Activated CD4-positive, alpha-beta T cell treated with anti-CD3 and anti-CD28 coated beads, Interleukin-2, amount 10 ng/mL, durations not matched to agents 24 days and 14 days (primary cell): ENCODE measurements at regions not wholly inside any gene's neighbourhood (a gene's known extent, or its start where the extent isn't known, plus 50 kb on each side); places are given as distances from the start of the nearest gene placed in this dataset.

Source experiments
- DNase-seq: peaks from one replicate; pipeline ENCODE4 v3.0.0; 2022
- H3K27ac Mint-ChIP-seq: one replicate; pipeline ENCODE4 v1.8.0; 2022; ENCODE audit warnings: mild to moderate bottlenecking, mixed read lengths
- H3K27me3 Mint-ChIP-seq: one replicate; pipeline ENCODE4 v1.8.0; 2022; ENCODE audit warnings: mixed read lengths
- H3K36me3 Mint-ChIP-seq: one replicate; pipeline ENCODE4 v1.8.0; 2022; ENCODE audit warnings: low read depth, mild to moderate bottlenecking, mixed read lengths
- H3K4me1 Mint-ChIP-seq: one replicate; pipeline ENCODE4 v1.8.0; 2021; ENCODE audit warnings: mixed read lengths
- H3K4me3 Mint-ChIP-seq: one replicate; pipeline ENCODE4 v1.8.0; 2022; ENCODE audit warnings: mild to moderate bottlenecking, moderate library complexity, mixed read lengths
- H3K9me3 Mint-ChIP-seq: one replicate; pipeline ENCODE4 v1.8.0; 2021; ENCODE audit warnings: mixed read lengths
- intact Hi-C: fragments of 100-400 bp; cut with micrococcal nuclease; formaldehyde crosslinking; loops from one replicate; pipeline ENCODE4 v1.15.1; 2023

DNA sequence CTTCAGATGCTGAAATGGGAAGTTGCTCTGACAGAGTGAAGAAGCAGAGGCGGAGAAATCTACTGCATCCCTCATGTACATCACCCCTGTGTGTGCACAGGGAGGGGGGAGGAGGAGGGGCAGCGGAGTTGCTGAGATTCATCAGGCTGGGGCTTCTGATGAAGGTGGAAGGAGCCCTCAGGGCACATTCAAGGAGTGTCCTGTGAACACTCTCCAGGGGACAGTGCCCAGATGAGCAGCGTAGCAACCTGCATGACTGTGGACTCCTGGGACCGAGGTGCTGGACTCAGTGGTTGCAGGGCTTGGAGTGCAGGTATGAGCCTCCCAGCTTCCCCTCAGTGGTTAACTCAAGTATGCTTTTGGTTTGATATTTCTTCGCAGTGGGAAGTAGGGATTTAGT is 257.8 kb upstream of the B3GAT1 start:
- no peak overlapping the region for H3K27ac Mint-ChIP-seq
- H3K36me3 Mint-ChIP-seq: no peaks in the 10 kb centered on the region
- intact Hi-C loops: no loop called here
- no peak overlapping the region for H3K4me3 Mint-ChIP-seq
- no peak for DNase-seq
- peaks cover 6% of the 10 kb centered on the region for H3K27me3 Mint-ChIP-seq
- no peaks in the 10 kb centered on the region for H3K4me1 Mint-ChIP-seq
- H3K9me3 Mint-ChIP-seq: no peaks in the 10 kb centered on the region

DNA sequence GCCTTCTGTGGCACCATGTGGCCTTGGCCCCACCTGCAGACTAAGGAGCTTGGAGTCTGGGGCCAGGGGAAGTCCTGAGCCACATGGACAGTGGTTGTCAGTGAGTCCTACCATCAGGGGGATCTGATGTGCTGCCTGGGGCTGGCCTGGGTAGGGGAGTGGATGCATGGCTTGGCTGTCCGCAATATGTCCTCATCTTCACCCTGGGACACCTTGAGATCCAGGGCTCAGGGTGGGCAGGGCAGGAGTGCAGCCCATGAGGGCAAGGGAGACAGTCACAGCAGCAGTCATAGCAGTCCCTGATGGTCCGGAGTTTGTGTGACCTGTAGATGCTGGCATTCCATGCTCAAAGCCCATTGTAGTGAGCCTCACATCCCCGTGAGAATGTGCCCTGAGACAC is 256.8 kb upstream of the B3GAT1 start:
- no peak for DNase-seq
- Mint-ChIP-seq H3K27me3 (peaks cover 6% of the 10 kb centered on the region), H3K27ac (no peak overlapping the region)

DNA sequence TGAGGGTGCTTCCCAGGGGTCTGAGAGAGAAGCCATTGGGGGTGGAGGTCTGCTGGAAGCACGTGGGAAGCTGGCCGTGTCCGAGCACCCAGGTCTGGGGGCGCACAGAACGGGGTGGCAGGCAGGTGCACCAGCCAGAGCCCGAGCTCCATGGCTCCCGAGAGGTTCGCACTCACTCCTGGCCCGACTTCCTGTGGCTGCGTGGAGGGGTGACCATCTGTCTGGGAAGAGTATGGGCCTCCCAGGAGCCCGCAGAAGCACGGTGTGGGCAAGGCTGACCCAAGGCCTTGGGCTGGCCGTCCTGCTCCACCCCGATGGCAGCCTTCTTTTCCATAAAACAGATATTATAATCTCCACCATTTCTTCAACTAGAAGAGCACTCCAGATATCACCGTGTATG is 256.0 kb upstream of the B3GAT1 start:
- H3K27me3 Mint-ChIP-seq: peaks cover 6% of the 10 kb centered on the region
- H3K9me3 Mint-ChIP-seq: no peaks in the 10 kb centered on the region
- H3K4me3 Mint-ChIP-seq: no peak overlapping the region
- intact Hi-C loops: no loop called here
- no peaks in the 10 kb centered on the region for H3K4me1 Mint-ChIP-seq
- DNase-seq: no peak
- H3K36me3 Mint-ChIP-seq: no peaks in the 10 kb centered on the region
- H3K27ac Mint-ChIP-seq: no peak overlapping the region

More for the DNA sequence above, 256.8 kb upstream of the B3GAT1 start:
- H3K9me3 Mint-ChIP-seq: no peaks in the 10 kb centered on the region
- H3K36me3 Mint-ChIP-seq: no peaks in the 10 kb centered on the region
- H3K4me1 Mint-ChIP-seq: no peaks in the 10 kb centered on the region
- intact Hi-C loops: no loop called here
- H3K4me3 Mint-ChIP-seq: no peak overlapping the region

DNA sequence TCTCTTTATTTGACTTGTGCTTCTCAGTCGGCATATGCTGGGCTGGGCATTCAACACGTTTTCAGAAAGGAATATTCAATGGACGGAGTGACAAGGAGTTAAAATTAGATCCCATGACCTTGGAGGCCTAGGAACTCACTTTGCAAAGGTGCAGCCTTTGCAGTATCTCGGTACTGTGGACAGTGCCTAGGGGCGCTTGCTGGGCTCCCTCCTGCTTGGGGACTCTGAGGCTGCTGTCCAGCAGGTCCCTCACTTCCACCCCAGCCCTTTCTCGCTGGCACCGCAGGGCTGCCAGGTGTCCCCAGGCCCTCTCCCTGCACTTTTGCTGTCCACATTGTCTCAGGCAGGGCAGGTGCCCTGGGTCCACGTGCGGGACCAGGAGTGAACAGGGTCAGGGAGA is 255.5 kb upstream of the B3GAT1 start:
- peaks cover 6% of the 10 kb centered on the region for H3K27me3 Mint-ChIP-seq
- H3K4me1 Mint-ChIP-seq: no peaks in the 10 kb centered on the region
- DNase-seq: no peak
- H3K27ac Mint-ChIP-seq: no peak overlapping the region
- H3K9me3 Mint-ChIP-seq: no peaks in the 10 kb centered on the region
- intact Hi-C loops: no loop called here
- H3K36me3 Mint-ChIP-seq: no peaks in the 10 kb centered on the region
- H3K4me3 Mint-ChIP-seq: no peak overlapping the region

DNA sequence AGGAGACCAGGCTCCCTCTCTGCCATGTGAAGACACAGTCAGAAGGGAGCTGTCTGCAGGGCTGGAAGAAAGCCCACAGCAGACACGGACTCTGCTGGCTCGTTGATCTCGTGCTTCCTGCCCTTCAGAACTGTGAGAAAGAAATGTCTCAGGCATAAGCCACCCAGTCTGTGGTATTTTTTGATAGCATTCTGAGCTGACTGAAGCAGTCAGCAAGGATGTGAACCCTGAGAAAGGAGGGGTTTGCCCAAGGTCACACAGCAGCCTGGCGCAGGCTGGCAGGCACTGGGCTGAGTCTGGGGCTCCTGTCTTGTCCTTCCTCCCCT is 255.1 kb upstream of the B3GAT1 start:
- intact Hi-C loops: no loop called here
- Mint-ChIP-seq H3K36me3 (no peaks in the 10 kb centered on the region), H3K27ac (no peak overlapping the region)

DNA sequence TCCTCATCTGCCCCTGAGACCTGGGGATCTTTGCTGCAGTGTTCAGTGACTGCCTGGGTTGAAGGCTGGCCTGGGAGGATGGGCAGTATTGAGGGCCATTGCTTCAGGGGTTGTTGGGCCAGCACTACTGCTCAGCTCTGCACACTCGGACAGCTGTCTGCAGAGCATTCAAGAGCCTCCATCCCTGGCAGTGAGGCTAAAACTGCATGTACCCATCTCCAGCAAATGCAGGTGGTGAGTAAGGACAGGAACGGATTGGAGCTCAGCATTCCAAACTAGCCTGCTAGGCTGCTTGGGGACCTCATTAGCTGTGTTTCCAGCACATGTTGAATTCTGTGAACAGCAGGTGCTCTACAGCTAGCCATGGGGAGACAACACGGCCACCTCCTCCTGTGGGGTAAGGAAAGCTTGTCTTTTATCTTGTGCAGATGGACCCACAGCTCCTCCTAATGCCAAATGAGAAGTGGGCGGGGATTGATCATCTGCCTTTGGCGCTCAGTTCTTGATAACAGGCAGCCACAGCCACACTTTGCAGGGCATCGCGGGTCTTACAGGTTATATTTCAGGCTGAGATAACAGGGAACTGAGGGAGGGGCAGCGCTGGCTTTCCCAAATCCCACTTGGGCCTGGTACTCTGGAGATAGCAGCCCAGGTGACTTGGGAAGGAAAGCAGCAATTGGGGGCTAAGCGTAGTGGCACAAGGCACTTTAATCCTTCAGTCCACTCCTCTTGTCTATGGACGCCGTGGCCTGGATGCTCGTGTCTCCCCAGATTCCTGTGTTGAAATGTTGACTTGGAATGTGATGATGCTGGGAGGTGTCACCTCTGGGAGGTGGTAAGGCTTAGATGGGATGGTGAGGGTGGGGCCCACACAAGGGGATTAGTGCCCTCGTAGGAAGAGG is 254.5 kb upstream of the B3GAT1 start:
- DNase-seq: no peak
- Mint-ChIP-seq H3K9me3 (no peaks in the 10 kb centered on the region), H3K4me1 (no peaks in the 10 kb centered on the region), H3K36me3 (no peaks in the 10 kb centered on the region), H3K4me3 (no peak overlapping the region), H3K27ac (no peak overlapping the region), H3K27me3 (peaks cover 6% of the 10 kb centered on the region)
- intact Hi-C loops: no loop called here

More for the DNA sequence above, 255.1 kb upstream of the B3GAT1 start:
- Mint-ChIP-seq H3K27me3 (peaks cover 6% of the 10 kb centered on the region), H3K4me3 (no peak overlapping the region), H3K4me1 (no peaks in the 10 kb centered on the region), H3K9me3 (no peaks in the 10 kb centered on the region)
- no peak for DNase-seq

DNA sequence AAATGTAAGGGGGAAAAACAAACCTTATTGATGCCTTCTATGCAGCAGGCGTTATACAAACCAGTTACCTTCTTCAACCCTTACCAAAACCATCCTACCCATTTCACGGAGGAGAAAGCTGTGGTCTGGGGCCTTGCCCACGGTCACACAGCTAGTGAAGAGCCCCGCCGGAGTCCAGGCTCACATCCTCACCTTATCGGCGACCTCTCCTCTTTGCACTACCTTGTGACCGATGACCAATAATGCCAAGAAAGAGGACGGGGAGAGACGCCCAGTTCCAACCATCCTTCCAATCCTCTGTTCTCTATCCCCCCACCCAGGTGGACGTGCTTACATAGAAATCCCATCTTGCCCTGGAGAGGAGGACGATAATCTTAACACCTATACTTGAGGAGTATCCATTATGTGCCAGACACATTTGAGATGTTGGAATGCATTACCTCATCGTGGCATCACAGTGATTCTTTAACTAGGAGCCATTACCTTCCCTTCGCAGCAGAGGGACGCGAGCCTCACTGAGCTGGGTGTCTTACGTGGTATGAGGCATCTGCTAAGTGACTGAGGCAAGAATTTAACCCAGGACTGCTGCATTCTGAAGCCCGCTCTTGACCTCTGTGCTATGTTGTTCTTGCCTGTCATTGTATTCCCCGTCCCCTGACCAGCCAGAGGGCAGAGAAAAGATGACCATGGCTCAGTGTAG is 253.7 kb upstream of the B3GAT1 start:
- Mint-ChIP-seq H3K4me1 (no peaks in the 10 kb centered on the region), H3K27ac (no peak overlapping the region), H3K9me3 (peaks cover 1% of the 10 kb centered on the region), H3K36me3 (no peaks in the 10 kb centered on the region), H3K4me3 (no peak overlapping the region), H3K27me3 (peaks cover 2% of the 10 kb centered on the region)
- intact Hi-C loops: no loop called here
- DNase-seq: no peak

DNA sequence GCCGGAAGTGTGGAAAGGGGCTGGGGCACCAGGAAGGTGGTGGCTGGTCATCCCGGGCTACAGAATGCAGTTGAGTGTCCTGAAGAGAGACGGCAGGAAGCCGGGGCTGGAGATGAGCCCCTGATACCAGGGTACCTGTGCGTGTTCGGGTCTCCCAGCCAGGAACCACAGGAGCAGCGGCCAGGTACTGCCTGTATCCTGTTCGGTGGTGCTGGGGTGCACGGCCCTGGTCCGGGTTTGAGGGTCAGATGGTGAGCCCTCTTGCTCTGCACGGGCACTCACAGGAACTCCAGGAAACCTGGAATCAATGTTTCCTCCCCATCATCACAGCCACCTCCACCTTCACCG is 253.1 kb upstream of the B3GAT1 start:
- Mint-ChIP-seq H3K4me1 (no peaks in the 10 kb centered on the region), H3K9me3 (peaks cover 3% of the 10 kb centered on the region), H3K27ac (no peak overlapping the region), H3K27me3 (no peaks in the 10 kb centered on the region), H3K4me3 (no peak overlapping the region), H3K36me3 (no peaks in the 10 kb centered on the region)
- intact Hi-C loops: no loop called here
- DNase-seq: no peak

DNA sequence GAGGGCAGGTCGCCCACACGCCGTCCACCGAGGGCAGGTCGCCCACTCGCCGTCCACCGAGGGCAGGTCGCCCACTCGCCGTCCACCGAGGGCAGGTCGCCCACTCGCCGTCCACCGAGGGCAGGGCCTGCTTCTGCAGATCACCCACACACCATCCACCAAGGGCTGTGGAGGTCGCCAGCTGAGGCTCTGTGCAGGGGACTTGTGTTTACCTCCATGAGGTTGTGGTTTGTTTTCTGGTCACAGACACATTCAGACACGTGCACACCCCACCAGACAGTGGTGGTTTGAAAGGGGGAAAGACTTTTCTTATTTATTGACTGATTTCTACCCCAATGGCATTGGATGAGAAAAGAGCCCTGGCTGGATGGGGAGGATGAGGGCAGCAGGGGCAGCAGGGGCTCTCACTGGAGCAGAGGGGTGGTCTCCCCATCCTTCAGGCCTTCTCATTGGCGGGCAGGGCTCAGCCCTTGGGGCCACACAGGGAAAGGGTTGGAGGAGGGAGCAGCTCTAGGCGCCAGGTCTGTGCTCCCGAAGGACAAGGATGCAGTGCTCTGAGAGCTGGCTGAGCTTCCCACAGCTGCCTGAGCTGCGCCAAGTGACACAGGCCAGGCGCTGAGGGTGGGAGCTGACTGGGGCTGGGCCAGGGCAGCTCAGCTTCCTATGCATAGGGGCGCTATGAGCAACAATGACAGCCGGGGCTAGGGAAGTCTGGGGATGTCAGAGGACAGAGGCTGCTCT is 252.6 kb upstream of the B3GAT1 start:
- H3K4me1 Mint-ChIP-seq: no peaks in the 10 kb centered on the region
- no peaks in the 10 kb centered on the region for H3K27me3 Mint-ChIP-seq
- H3K27ac Mint-ChIP-seq: no peak overlapping the region
- intact Hi-C loops: no loop called here
- H3K36me3 Mint-ChIP-seq: no peaks in the 10 kb centered on the region
- no peak overlapping the region for H3K4me3 Mint-ChIP-seq
- DNase-seq: no peak
- H3K9me3 Mint-ChIP-seq: peaks cover 3% of the 10 kb centered on the region

DNA sequence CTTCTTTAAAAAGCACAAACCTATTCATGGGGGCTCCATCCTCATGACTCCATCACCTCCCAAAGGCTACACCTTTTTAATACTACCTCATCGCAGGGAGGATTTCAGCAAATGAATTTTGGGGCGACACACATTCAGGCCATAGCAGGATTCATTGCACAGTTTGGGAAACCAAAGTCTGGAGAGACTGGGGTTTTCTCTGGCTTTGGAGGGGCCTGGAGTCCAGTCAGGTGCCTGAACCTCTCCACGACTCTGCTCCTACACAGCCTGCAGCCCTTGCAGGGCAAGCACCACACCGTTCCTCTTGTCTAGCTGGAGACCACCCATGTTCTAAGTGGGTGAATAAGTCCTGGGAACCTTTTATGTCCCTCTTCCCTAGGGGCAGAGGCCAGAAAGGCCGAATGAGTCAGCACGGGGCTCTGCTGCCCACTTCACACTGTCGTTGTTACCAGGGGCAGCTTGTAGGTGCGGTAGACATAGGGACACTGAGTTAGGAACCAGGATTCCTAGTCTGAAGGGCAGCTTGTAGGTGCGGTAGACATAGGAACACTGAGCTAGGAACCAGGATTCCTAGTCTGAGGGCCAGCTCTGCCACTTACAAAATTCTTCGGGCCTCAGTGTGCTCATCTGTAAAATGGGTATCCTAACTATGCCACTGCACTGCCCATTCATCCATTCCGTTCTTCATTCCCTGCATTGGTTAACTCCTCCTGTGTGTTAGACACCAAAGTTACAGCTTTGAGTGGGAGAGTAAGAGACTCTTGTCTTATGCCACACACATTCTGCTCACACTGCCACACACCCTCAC is 251.7 kb upstream of the B3GAT1 start:
- no peaks in the 10 kb centered on the region for H3K4me1 Mint-ChIP-seq
- intact Hi-C loops: no loop called here
- no peak for DNase-seq
- no peaks in the 10 kb centered on the region for H3K27me3 Mint-ChIP-seq
- no peak overlapping the region for H3K27ac Mint-ChIP-seq
- H3K9me3 Mint-ChIP-seq: peaks cover 3% of the 10 kb centered on the region
- H3K36me3 Mint-ChIP-seq: no peaks in the 10 kb centered on the region
- H3K4me3 Mint-ChIP-seq: no peak overlapping the region

DNA sequence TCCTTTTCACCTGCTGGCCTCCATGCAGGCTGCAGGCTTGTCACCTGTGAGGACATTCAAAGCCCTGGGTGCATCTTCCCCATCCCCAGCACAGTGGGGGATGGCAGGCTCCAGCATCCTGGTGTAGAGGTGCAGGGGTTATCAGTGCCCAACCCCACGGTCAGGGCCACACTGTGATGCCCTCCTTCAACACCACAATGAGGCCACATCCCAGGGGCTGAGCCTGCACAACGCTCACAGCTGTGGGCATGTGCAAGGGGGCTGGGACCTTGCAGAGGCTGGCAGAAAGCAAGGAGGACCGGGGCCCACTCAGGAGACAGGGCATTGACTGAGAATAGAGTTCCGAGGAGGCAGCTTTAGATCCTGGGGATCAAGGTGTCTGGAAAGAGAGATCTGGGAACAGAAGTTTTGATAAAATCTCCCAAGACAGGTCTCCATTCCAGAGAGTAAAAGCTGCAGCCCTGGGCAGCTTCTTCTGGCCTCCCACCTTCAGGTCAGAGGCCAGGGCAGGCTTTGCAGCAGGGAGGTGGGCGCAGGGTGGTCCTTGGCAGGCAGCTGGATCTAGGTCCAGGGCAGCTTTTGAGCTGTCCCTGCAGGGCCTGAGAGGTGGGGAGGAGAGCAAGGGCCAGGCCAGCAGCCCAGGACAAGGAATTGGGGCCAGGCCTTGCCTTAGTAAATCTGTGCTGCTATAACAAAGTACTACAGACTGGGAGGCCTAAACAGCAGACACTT is 250.8 kb upstream of the B3GAT1 start:
- DNase-seq: no peak
- H3K9me3 Mint-ChIP-seq: peaks cover 3% of the 10 kb centered on the region
- intact Hi-C loops: no loop called here
- H3K36me3 Mint-ChIP-seq: no peaks in the 10 kb centered on the region
- no peak overlapping the region for H3K4me3 Mint-ChIP-seq
- H3K27ac Mint-ChIP-seq: no peak overlapping the region
- no peaks in the 10 kb centered on the region for H3K27me3 Mint-ChIP-seq
- no peaks in the 10 kb centered on the region for H3K4me1 Mint-ChIP-seq

DNA sequence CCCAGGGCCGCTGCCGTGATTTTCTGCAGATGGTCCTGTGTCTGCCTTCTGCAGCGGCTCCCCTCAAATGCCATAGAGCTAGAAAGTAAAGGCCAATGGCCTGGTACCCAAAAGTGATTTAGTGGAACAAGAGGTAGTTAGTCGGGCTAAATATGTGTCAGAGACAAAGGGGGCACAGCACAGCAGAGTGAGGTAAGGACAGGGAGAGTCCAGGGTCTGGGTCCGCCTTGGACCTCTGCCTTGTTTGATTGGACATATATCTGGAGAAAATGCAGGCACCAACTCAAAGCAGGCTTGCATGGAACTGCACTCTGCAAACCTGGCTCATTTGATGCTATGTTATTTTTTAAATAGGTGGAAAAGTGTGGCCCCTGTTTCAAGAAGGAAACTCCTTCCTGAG is 249.6 kb upstream of the B3GAT1 start:
- Mint-ChIP-seq H3K27ac (no peak overlapping the region), H3K9me3 (peaks cover 3% of the 10 kb centered on the region), H3K4me3 (no peak overlapping the region), H3K36me3 (no peaks in the 10 kb centered on the region), H3K4me1 (no peaks in the 10 kb centered on the region), H3K27me3 (no peaks in the 10 kb centered on the region)
- intact Hi-C loops: no loop called here
- no peak for DNase-seq

DNA sequence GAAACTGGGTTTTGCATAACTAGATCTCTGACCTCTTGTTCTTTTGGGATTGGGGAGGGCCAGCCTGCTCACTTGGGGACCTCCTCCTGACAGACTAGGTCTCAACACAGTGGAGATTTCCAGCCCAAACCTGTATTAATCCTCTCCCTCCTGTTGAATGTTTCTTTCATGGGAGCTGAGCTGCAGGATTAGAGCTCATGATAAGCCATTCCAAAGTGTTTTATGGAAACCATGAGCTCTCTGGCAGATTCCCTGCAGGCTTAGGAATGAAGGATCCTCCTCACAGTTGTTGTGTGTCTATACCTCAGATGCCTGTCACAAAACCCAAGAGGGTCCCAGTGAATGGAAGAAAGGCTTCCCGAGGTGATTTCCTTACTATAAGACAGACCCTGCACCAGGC is 248.4 kb upstream of the B3GAT1 start:
- no peak for DNase-seq
- Mint-ChIP-seq H3K4me3 (no peak overlapping the region), H3K9me3 (peaks cover 7% of the 10 kb centered on the region), H3K4me1 (no peaks in the 10 kb centered on the region), H3K36me3 (no peaks in the 10 kb centered on the region), H3K27me3 (no peaks in the 10 kb centered on the region), H3K27ac (no peak overlapping the region)
- intact Hi-C loops: no loop called here
